ENCODE measurements at regions not wholly inside any gene's neighbourhood (a gene's known extent, or its start where the extent isn't known, plus 50 kb on each side); places are given as distances from the start of the nearest gene placed in this dataset.
"Not testable (repeated sequence)": the region's sequence is repeated elsewhere in the genome, so short reads cannot be mapped to it uniquely, and the experiment has no call there.

GRCh38 chr12:74393272-74393671, 144.4 kb upstream of the ATXN7L3B start:
- no peak for DNase-seq

GRCh38 chr12:74394647-74395046, 143.0 kb upstream of the ATXN7L3B start:
- no peak for DNase-seq

GRCh38 chr12:74401035-74401434, 136.6 kb upstream of the ATXN7L3B start:
- no peak for DNase-seq

GRCh38 chr12:74401966-74402365, 135.7 kb upstream of the ATXN7L3B start:
- no peak for DNase-seq

GRCh38 chr12:74403221-74403470, 134.5 kb upstream of the ATXN7L3B start:
- DNase-seq, result not testable (repeated sequence)

- no peak for DNase-seq
Observed at GRCh38 chr12:74408601-74409166, 129.0 kb upstream of the ATXN7L3B start.

GRCh38 chr12:74412606-74413230, 124.9 kb upstream of the ATXN7L3B start:
- DNase-seq, result peak; percentile 21

GRCh38 chr12:74415633-74416032, 122.0 kb upstream of the ATXN7L3B start:
- peak; percentile 25 for DNase-seq

- DNase-seq, result no peak
Observed at GRCh38 chr12:74418573-74418972, 119.1 kb upstream of the ATXN7L3B start.

GRCh38 chr12:74424778-74425177, 112.9 kb upstream of the ATXN7L3B start:
- no peak for DNase-seq

- DNase-seq, result no peak
Observed at GRCh38 chr12:74426091-74426490, 111.5 kb upstream of the ATXN7L3B start.

GRCh38 chr12:74429535-74429934, 108.1 kb upstream of the ATXN7L3B start:
- DNase-seq, result no peak

GRCh38 chr12:74431801-74432200, 105.8 kb upstream of the ATXN7L3B start:
- no peak for DNase-seq

- no peak for DNase-seq
Observed at GRCh38 chr12:74440469-74440868, 97.2 kb upstream of the ATXN7L3B start.

- no peak for DNase-seq
Observed at GRCh38 chr12:74441872-74442271, 95.8 kb upstream of the ATXN7L3B start.

GRCh38 chr12:74446466-74446865, 91.2 kb upstream of the ATXN7L3B start:
- DNase-seq, result no peak

GRCh38 chr12:74449872-74450271, 87.8 kb upstream of the ATXN7L3B start:
- no peak for DNase-seq

- DNase-seq, result no peak
Observed at GRCh38 chr12:74454109-74454508, 83.5 kb upstream of the ATXN7L3B start.

GRCh38 chr12:74455429-74455828, 82.2 kb upstream of the ATXN7L3B start:
- no peak for DNase-seq

- no peak for DNase-seq
Observed at GRCh38 chr12:74456431-74456830, 81.2 kb upstream of the ATXN7L3B start.

GRCh38 chr12:74468401-74468800, 69.2 kb upstream of the ATXN7L3B start:
- no peak for DNase-seq

GRCh38 chr12:74476234-74476633, 61.4 kb upstream of the ATXN7L3B start:
- no peak for DNase-seq

- no peak for DNase-seq
Observed at GRCh38 chr12:74481078-74481477, 56.6 kb upstream of the ATXN7L3B start.

- no peak for DNase-seq
Observed at GRCh38 chr12:74482115-74482514, 55.5 kb upstream of the ATXN7L3B start.

- no peak for DNase-seq
Observed at GRCh38 chr12:74483057-74483456, 54.6 kb upstream of the ATXN7L3B start.
